Tibial nerve (tissue), 4 donors: ENCODE measurements at regions not wholly inside any gene's neighbourhood (a gene's known extent, or its start where the extent isn't known, plus 50 kb on each side); places are given as distances from the start of the nearest gene placed in this dataset.

ENCODE experiments used
- DNase-seq, 2 donors: peaks; one replicate each; pipeline ENCODE4 v3.0.0-alpha.2; 2019; ENCODE audit warnings: low spot score in 2 of 2
- H3K27ac ChIP-seq, 4 donors: fragments of 200-600 bp; sonication (generic) in 3 of 4; one replicate each; pipeline ENCODE4 v1.5.1; 2017 to 2019; ENCODE audit warnings: mild to moderate bottlenecking in 1 of 4
- H3K27me3 ChIP-seq, 2 donors: fragments of 200-600 bp; sonication (generic) in 1 of 2; one replicate each; pipeline versions ENCODE4 v1.5.1 to v1.6.0; 2017 to 2019
- H3K36me3 ChIP-seq, 3 donors: fragments of 200-600 bp; sonication (generic); one replicate each; pipeline ENCODE4 v1.5.1; 2018 to 2019
- H3K4me1 ChIP-seq, 4 donors: fragments of 200-600 bp; sonication (generic) in 3 of 4; one replicate each; pipeline ENCODE4 v1.5.1; 2017 to 2019
- H3K4me3 ChIP-seq, 4 donors: fragments of 200-600 bp; sonication (generic) in 3 of 4; one replicate each; pipeline ENCODE4 v1.5.1; 2017 to 2019; ENCODE audit warnings: mild to moderate bottlenecking in 1 of 4, moderate library complexity in 1 of 4
- H3K9me3 ChIP-seq, 4 donors: fragments of 200-600 bp; sonication (generic) in 3 of 4; one replicate each; pipeline ENCODE4 v1.5.1; 2017 to 2019
- EP300 ChIP-seq, 2 donors: sonication (generic); formaldehyde crosslinking; IDR thresholded peaks; one replicate each; pipeline ENCODE4 v1.6.1; 2017; ENCODE audit warnings: antibody characterized with exemption in 2 of 2, mild to moderate bottlenecking in 1 of 2
- POLR2A ChIP-seq, 2 donors: fragments of 450-650 bp; IDR thresholded peaks; one replicate each; pipeline ENCODE4 v1.6.1; 2017; ENCODE audit warnings: antibody characterized with exemption in 2 of 2, mild to moderate bottlenecking in 2 of 2, moderate library complexity in 2 of 2
- WGBS, 2 donors: methylation state at CpG; one replicate each; pipeline ENCODE4 v1.1.5; 2018; 5-methylcytosine and 5-hydroxymethylcytosine counted together
- TF ChIP-seq, protein P1 (sequence below), 5 experiments: fragments of 200-600 bp in 3 of 5; fragments of 450-650 bp in 2 of 5; sonication (generic) in 3 of 5; IDR thresholded peaks; one replicate each; pipeline ENCODE4 v1.5.1; 2016 to 2019; ENCODE audit warnings: antibody characterized with exemption in 5 of 5, mild to moderate bottlenecking in 3 of 5, moderate library complexity in 2 of 5

DNA sequence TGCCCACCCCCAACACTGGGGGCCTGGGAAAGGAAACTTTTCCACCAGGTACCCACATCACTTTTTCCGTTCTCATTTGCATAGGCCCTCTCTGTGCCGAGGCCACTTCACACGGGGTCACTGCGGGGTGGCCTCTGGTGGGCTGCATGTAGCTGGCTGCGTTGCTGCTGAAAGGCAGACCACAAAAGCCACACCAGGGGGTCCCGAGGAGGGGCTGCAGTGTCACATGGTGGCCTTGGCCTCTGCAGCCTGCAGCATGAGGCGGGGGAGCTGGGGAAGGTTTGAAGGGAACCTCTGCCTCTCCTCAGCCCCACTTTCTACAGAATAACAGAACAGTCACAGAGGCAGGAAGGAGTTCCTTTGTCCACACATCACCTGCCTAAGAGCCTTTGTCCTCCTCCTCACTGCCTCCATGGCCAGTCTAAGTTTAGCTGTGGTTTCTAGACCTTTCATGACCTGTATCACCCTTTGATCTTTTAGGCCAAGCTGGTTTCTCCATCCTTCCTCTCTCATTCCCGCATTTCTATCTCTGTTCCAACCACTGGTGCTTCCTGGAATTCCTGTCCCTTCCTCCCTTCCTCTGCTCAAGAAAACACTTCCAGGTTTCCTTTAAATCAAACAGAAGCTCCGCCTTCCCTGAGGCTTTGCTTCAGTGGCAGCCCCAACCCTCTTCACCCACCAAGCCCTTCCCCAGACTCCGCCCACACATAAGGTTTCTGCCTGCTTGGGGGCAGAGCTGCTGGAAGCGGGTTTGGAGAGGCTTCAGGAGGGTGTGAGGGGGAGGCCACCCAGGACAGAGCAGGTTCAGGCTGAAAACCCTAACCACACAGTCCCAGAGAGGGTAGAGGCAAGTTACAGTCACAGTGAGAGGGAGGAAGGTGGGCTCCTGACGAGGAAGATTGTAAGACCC is 150.7 kb upstream of the TLE3 start:
- TF ChIP-seq EP300 (IDR thresholded peaks at IDR 0.05), result no peak
- TF ChIP-seq POLR2A (IDR thresholded peaks at IDR 0.05), result no peak
- TF ChIP-seq, protein P1, sequence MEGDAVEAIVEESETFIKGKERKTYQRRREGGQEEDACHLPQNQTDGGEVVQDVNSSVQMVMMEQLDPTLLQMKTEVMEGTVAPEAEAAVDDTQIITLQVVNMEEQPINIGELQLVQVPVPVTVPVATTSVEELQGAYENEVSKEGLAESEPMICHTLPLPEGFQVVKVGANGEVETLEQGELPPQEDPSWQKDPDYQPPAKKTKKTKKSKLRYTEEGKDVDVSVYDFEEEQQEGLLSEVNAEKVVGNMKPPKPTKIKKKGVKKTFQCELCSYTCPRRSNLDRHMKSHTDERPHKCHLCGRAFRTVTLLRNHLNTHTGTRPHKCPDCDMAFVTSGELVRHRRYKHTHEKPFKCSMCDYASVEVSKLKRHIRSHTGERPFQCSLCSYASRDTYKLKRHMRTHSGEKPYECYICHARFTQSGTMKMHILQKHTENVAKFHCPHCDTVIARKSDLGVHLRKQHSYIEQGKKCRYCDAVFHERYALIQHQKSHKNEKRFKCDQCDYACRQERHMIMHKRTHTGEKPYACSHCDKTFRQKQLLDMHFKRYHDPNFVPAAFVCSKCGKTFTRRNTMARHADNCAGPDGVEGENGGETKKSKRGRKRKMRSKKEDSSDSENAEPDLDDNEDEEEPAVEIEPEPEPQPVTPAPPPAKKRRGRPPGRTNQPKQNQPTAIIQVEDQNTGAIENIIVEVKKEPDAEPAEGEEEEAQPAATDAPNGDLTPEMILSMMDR (IDR thresholded peaks at IDR 0.05), result no peak
- no peak for DNase-seq
- H3K27me3 ChIP-seq, result no peaks in the 10 kb centered on the region

DNA sequence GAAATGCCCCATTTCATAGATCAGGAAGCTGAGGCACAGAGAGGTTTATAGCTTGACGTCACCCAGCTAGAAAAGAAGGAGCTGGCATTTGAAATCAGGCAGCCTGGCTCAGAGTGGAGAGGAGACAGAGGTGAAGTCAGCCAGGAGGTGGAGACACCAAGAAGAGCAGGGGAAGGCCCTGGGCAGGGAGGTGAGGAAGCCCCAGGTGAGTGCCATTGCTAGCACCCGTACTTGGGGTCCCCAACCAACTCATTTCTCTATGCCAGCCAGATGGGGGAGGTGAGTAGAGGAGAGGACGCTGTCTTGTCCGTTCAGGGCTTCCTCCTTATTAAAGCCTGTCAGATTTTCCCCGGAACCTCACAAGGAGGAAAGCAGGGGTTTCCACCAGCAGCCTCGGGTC is 149.6 kb upstream of the TLE3 start:
- no peak for DNase-seq
- H3K9me3 ChIP-seq, result no peaks in the 10 kb centered on the region
- no peaks in the 10 kb centered on the region for H3K27me3 ChIP-seq
- H3K36me3 ChIP-seq, result no peaks in the 10 kb centered on the region
- no peak overlapping the region for H3K27ac ChIP-seq
- WGBS, 2 donors, result 92 to 95% methylated on average over 4 to 6 of the region's 6 CpGs
- no peak overlapping the region for H3K4me3 ChIP-seq
- H3K4me1 ChIP-seq, result peaks cover 0 to 37% (median 9%) of the 10 kb centered on the region in 4 donors
- TF ChIP-seq, protein P1 (IDR thresholded peaks at IDR 0.05), result no peak

More for the DNA sequence above, 150.7 kb upstream of the TLE3 start:
- Histone ChIP-seq H3K9me3 (no peaks in the 10 kb centered on the region), H3K27ac (no peak overlapping the region), H3K36me3 (no peaks in the 10 kb centered on the region), H3K4me1 (peaks cover 0 to 37% (median 9%) of the 10 kb centered on the region in 4 donors), H3K4me3 (no peak overlapping the region)
- WGBS, 2 donors, result 79 to 81% methylated on average over 10 to 12 of the region's 12 CpGs

GRCh38 chr15:70246623-70247220 is 149.0 kb upstream of the TLE3 start:
- TF ChIP-seq, protein P1 (IDR thresholded peaks at IDR 0.05), result no peak
- TF ChIP-seq EP300 (IDR thresholded peaks at IDR 0.05) (no peak), POLR2A (IDR thresholded peaks at IDR 0.05) (no peak)
- no peaks in the 10 kb centered on the region for H3K36me3 ChIP-seq
- no peaks in the 10 kb centered on the region for H3K27me3 ChIP-seq
- DNase-seq, result no peak
- no peak overlapping the region for H3K4me3 ChIP-seq
- H3K4me1 ChIP-seq, result peaks cover 0 to 37% (median 9%) of the 10 kb centered on the region in 4 donors
- 92 to 94% methylated on average over 8 of the region's 8 CpGs for WGBS, 2 donors
- H3K27ac ChIP-seq, result peak overlapping the region in 1 of 4 donors; percentile 50
- H3K9me3 ChIP-seq, result no peaks in the 10 kb centered on the region

DNA sequence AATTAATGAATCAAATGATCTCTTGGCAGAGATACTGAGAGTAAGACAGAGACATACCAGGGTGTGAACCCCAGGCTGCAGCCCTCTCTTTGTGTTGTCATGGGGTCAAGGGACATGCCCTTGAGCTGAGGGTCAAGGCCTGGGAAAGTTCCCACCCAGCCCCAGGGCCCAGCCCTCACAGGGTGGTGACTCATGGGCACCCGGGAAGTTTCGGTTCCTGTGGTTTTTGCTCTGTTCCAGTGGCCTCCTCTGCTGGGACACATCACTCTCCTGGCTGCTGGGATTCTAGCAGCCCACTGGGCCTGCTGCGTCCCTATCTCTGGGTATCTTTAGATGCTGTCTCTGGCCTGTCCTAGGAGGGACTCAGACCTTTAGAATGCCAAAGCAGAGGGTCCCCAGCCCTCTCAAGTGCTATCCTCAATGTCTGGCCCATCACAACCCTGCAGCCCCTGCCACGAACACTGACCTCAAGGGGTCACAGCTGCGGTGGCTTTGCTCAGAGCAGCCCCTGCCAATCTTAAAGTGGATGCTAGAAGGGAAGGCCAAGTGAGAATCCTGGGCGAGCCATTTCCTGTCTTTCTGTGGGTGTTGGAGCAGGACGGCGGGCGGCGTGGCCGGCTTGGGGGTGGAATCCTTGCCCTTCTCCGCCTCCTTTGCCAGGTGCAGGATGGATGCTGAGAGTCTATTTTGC is 148.4 kb upstream of the TLE3 start:
- no peaks in the 10 kb centered on the region for H3K27me3 ChIP-seq
- peaks cover 0 to 37% (median 9%) of the 10 kb centered on the region in 4 donors for H3K4me1 ChIP-seq
- DNase-seq, result no peak
- no peak overlapping the region for H3K4me3 ChIP-seq
- TF ChIP-seq POLR2A (IDR thresholded peaks at IDR 0.05), result no peak
- TF ChIP-seq EP300 (IDR thresholded peaks at IDR 0.05), result peak in 1 of 2 donors; percentile 57
- H3K9me3 ChIP-seq, result no peaks in the 10 kb centered on the region
- WGBS, 2 donors, result 65 to 81% methylated on average over 8 to 11 of the region's 12 CpGs
- H3K36me3 ChIP-seq, result no peaks in the 10 kb centered on the region
- H3K27ac ChIP-seq, result peak overlapping the region in 1 of 4 donors; percentile 50

DNA sequence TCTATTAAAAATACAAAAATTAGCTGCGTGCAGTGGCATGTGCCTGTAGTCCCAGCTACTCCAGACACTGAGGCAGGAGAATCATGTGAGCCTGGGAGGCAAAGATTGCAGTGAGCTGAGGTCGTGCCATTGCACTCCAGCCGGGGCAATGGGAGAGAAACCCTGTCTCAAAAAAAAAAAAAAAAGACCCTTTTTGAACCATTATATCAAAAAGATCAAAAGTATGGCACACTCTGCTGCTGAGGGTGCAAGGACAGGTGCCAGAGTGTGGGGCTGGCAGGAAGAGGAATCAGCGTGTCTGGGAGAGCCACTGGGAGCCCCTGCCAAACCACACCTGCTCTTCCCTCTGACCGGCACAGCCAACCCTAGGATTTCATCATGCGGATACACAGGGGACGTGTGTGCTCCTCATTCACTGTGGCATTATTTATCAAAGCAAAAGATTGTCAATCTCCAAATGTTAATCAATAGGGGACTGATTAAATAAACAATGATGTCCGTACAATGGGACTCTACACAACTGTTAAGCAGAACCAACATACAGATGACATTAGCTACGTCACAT is 147.3 kb upstream of the TLE3 start:
- no peaks in the 10 kb centered on the region for H3K9me3 ChIP-seq
- no peak for DNase-seq
- H3K4me3 ChIP-seq, result no peak overlapping the region
- 84 to 93% methylated on average over 9 of the region's 9 CpGs for WGBS, 2 donors
- TF ChIP-seq, protein P1 (IDR thresholded peaks at IDR 0.05), result no peak
- TF ChIP-seq EP300 (IDR thresholded peaks at IDR 0.05) (no peak), POLR2A (IDR thresholded peaks at IDR 0.05) (no peak)
- peaks cover 0 to 29% (median 9%) of the 10 kb centered on the region in 4 donors for H3K4me1 ChIP-seq
- no peak overlapping the region for H3K27ac ChIP-seq
- H3K27me3 ChIP-seq, result no peaks in the 10 kb centered on the region
- no peaks in the 10 kb centered on the region for H3K36me3 ChIP-seq
